HEK293 (cell line): ENCODE measurements at regions not wholly inside any gene's neighbourhood (a gene's known extent, or its start where the extent isn't known, plus 50 kb on each side); places are given as distances from the start of the nearest gene placed in this dataset.

ENCODE experiments used
- KLF10 ChIP-seq: fragments of 450-650 bp; IDR thresholded peaks from 2 replicates; pipeline ENCODE4 v1.5.1; 2018; ENCODE audit warnings: missing biosample characterization, mild to moderate bottlenecking, missing genetic modification characterization
- MEIS1 ChIP-seq: sonication (generic); formaldehyde crosslinking; IDR thresholded peaks from 2 replicates; pipeline ENCODE4 v1.8.1; 2022; ENCODE audit warnings: missing genetic modification reagents, mild to moderate bottlenecking, borderline replicate concordance
- SP2 ChIP-seq: fragments of 450-650 bp; formaldehyde crosslinking; IDR thresholded peaks from 2 replicates; pipeline ENCODE4 v1.5.1; 2016; ENCODE audit warnings: missing biosample characterization, missing genetic modification characterization
- TCF7L2 ChIP-seq: IDR thresholded peaks from 2 replicates; pipeline ENCODE4 v1.6.1; 2011; ENCODE audit warnings: low read depth, mild to moderate bottlenecking, inconsistent platforms, low read length, moderate library complexity, borderline replicate concordance
- ZBTB7A ChIP-seq: fragments of 450-650 bp; formaldehyde crosslinking; IDR thresholded peaks from 2 replicates; pipeline ENCODE4 v1.5.1; 2016; ENCODE audit warnings: low read depth, missing biosample characterization, missing genetic modification characterization
- ZNF114 ChIP-seq: fragments of 450-650 bp; formaldehyde crosslinking; IDR thresholded peaks from 2 replicates; pipeline ENCODE4 v1.5.0; 2017; ENCODE audit warnings: missing biosample characterization, missing genetic modification characterization
- ZNF324 ChIP-seq: fragments of 450-650 bp; formaldehyde crosslinking; IDR thresholded peaks from 2 replicates; pipeline ENCODE4 v1.5.1; 2016; ENCODE audit warnings: missing biosample characterization, missing genetic modification characterization
- ZNF354C ChIP-seq: fragments of 450-650 bp; formaldehyde crosslinking; IDR thresholded peaks from 2 replicates; pipeline ENCODE4 v1.5.1; 2016; ENCODE audit warnings: missing biosample characterization, missing genetic modification characterization, low read depth, borderline replicate concordance
- ZNF544 ChIP-seq: fragments of 450-650 bp; formaldehyde crosslinking; IDR thresholded peaks from 2 replicates; pipeline ENCODE4 v1.5.0; 2017; ENCODE audit warnings: missing biosample characterization, missing genetic modification characterization
- ZNF785 ChIP-seq: fragments of 450-650 bp; formaldehyde crosslinking; IDR thresholded peaks from 2 replicates; pipeline ENCODE4 v1.5.1; 2016; ENCODE audit warnings: missing biosample characterization, missing genetic modification characterization
- TF ChIP-seq, protein P1 (sequence below): fragments of 450-650 bp; IDR thresholded peaks from 2 replicates; pipeline ENCODE4 v1.5.1; 2018; ENCODE audit warnings: missing biosample characterization, missing genetic modification characterization
- TF ChIP-seq, protein P2 (sequence below): fragments of 450-650 bp; formaldehyde crosslinking; IDR thresholded peaks from 2 replicates; pipeline ENCODE4 v1.5.1; 2016; ENCODE audit warnings: missing biosample characterization, missing genetic modification characterization
- TF ChIP-seq, protein P3 (sequence below): fragments of 450-650 bp; formaldehyde crosslinking; IDR thresholded peaks from 2 replicates; pipeline ENCODE4 v1.5.1; 2016; ENCODE audit warnings: missing biosample characterization, missing genetic modification characterization
- TF ChIP-seq, protein P4 (sequence below): fragments of 450-650 bp; formaldehyde crosslinking; IDR thresholded peaks from 2 replicates; pipeline ENCODE4 v1.5.1; 2016; ENCODE audit warnings: missing biosample characterization, missing genetic modification characterization

DNA sequence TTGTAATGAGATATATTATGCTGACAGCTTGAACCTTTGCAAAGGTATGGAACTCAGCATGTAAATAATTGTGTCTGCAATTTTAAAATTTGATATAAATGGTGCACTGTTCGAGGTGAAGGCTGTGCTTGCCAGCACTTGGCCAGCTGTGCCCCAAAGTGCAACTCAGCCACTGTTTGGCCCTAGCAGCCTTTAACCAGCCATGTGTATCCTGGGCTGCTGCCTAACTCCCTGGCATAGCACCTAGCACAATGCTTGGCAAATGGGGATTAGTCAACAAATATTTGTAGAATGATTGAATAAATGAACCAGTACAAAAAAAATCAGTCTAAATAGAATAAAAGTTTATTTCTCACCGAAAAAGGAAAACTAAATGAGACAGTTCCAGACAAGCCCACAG lies 83.8 kb upstream of the ZIC3 start:
- TF ChIP-seq ZNF324 (tag by site-specific recombination) (no peak), ZNF114 (tag by site-specific recombination) (no peak), ZNF354C (tag by site-specific recombination) (no peak), TCF7L2 (no peak), ZBTB7A (tag by site-specific recombination) (no peak), ZNF544 (tag by site-specific recombination) (no peak), ZNF785 (tag by site-specific recombination) (no peak), MEIS1 (CRISPR knock-in tag) (no peak), KLF10 (tag by site-specific recombination) (no peak), SP2 (tag by site-specific recombination) (no peak)
- TF ChIP-seq, protein P1, sequence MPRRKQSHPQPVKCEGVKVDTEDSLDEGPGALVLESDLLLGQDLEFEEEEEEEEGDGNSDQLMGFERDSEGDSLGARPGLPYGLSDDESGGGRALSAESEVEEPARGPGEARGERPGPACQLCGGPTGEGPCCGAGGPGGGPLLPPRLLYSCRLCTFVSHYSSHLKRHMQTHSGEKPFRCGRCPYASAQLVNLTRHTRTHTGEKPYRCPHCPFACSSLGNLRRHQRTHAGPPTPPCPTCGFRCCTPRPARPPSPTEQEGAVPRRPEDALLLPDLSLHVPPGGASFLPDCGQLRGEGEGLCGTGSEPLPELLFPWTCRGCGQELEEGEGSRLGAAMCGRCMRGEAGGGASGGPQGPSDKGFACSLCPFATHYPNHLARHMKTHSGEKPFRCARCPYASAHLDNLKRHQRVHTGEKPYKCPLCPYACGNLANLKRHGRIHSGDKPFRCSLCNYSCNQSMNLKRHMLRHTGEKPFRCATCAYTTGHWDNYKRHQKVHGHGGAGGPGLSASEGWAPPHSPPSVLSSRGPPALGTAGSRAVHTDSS, result no peak
- TF ChIP-seq, protein P2, sequence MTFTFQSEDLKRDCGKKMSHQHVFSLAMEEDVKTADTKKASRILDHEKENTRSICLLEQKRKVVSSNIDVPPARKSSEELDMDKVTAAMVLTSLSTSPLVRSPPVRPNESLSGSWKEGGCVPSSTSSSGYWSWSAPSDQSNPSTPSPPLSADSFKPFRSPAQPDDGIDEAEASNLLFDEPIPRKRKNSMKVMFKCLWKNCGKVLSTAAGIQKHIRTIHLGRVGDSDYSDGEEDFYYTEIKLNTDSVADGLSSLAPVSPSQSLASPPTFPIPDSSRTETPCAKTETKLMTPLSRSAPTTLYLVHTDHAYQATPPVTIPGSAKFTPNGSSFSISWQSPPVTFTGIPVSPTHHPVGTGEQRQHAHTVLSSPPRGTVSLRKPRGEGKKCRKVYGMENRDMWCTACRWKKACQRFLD (tag by site-specific recombination), result no peak
- TF ChIP-seq, protein P3, sequence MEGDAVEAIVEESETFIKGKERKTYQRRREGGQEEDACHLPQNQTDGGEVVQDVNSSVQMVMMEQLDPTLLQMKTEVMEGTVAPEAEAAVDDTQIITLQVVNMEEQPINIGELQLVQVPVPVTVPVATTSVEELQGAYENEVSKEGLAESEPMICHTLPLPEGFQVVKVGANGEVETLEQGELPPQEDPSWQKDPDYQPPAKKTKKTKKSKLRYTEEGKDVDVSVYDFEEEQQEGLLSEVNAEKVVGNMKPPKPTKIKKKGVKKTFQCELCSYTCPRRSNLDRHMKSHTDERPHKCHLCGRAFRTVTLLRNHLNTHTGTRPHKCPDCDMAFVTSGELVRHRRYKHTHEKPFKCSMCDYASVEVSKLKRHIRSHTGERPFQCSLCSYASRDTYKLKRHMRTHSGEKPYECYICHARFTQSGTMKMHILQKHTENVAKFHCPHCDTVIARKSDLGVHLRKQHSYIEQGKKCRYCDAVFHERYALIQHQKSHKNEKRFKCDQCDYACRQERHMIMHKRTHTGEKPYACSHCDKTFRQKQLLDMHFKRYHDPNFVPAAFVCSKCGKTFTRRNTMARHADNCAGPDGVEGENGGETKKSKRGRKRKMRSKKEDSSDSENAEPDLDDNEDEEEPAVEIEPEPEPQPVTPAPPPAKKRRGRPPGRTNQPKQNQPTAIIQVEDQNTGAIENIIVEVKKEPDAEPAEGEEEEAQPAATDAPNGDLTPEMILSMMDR, result no peak
- TF ChIP-seq, protein P4, sequence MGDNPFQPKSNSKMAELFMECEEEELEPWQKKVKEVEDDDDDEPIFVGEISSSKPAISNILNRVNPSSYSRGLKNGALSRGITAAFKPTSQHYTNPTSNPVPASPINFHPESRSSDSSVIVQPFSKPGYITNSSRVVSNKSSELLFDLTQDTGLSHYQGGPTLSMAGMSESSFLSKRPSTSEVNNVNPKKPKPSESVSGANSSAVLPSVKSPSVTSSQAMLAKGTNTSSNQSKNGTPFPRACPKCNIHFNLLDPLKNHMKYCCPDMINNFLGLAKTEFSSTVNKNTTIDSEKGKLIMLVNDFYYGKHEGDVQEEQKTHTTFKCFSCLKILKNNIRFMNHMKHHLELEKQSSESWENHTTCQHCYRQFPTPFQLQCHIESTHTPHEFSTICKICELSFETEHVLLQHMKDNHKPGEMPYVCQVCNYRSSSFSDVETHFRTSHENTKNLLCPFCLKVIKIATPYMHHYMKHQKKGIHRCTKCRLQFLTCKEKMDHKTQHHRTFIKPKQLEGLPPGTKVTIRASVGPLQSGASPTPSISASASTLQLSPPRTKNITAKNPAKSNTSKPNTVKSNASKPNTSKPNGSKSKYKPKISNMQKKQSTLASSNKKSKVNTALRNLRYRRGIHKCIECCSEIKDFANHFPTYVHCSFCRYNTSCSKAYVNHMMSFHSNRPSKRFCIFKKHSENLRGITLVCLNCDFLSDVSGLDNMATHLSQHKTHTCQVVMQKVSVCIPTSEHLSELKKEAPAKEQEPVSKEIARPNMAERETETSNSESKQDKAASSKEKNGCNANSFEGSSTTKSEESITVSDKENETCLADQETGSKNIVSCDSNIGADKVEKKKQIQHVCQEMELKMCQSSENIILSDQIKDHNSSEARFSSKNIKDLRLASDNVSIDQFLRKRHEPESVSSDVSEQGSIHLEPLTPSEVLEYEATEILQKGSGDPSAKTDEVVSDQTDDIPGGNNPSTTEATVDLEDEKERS (tag by site-specific recombination), result no peak
